Mucosa of rectum (tissue), 2 donors: ENCODE measurements at regions not wholly inside any gene's neighbourhood (a gene's known extent, or its start where the extent isn't known, plus 50 kb on each side); places are given as distances from the start of the nearest gene placed in this dataset.

Experiments used
- H3K27ac ChIP-seq, 2 donors: one replicate each; pipeline ENCODE4 v1.7.0; 2013; ENCODE audit warnings: inconsistent platforms in 2 of 2, low read depth in 2 of 2, low read length in 2 of 2
- H3K27me3 ChIP-seq, 2 donors: one replicate each; pipeline ENCODE4 v1.7.0; 2013; ENCODE audit warnings: low read length in 2 of 2; ENCODE audit not compliant: control insufficient read depth in 2 of 2, insufficient read depth in 2 of 2
- H3K36me3 ChIP-seq, 2 donors: one replicate each; pipeline ENCODE4 v1.7.0; 2013; ENCODE audit warnings: low read length in 2 of 2; ENCODE audit not compliant: control insufficient read depth in 2 of 2, insufficient read depth in 2 of 2
- H3K4me1 ChIP-seq, 2 donors: one replicate each; pipeline ENCODE4 v1.7.0; 2013; ENCODE audit warnings: low read length in 2 of 2, mild to moderate bottlenecking in 1 of 2; ENCODE audit not compliant: control insufficient read depth in 2 of 2, insufficient read depth in 2 of 2
- H3K4me3 ChIP-seq, 2 donors: one replicate each; pipeline ENCODE4 v1.7.0; 2013; ENCODE audit warnings: low read length in 2 of 2
- H3K9ac ChIP-seq, 2 donors: one replicate each; pipeline ENCODE4 v1.7.0; 2013; ENCODE audit warnings: low read length in 2 of 2, low read depth in 1 of 2, mild to moderate bottlenecking in 1 of 2
- H3K9me3 ChIP-seq, 2 donors: one replicate each; pipeline ENCODE4 v1.7.0; 2013; ENCODE audit warnings: low read length in 2 of 2; ENCODE audit not compliant: control insufficient read depth in 2 of 2
- donor health status: healthy.
- donor health status: Normal muscosa, but diverticular disease.

GRCh38 chr14:28493516-28493915, 273.1 kb upstream of the FOXG1 start:
- Histone ChIP-seq H3K9me3 (no peaks in the 10 kb centered on the region), H3K4me1 (no peaks in the 10 kb centered on the region), H3K4me3 (no peak overlapping the region), H3K27me3 (no peaks in the 10 kb centered on the region), H3K9ac (no peak overlapping the region), H3K36me3 (no peaks in the 10 kb centered on the region), H3K27ac (no peak overlapping the region)

GRCh38 chr14:28494196-28494595, 272.4 kb upstream of the FOXG1 start:
- Histone ChIP-seq H3K27ac (no peak overlapping the region), H3K4me1 (no peaks in the 10 kb centered on the region), H3K9ac (no peak overlapping the region), H3K9me3 (no peaks in the 10 kb centered on the region), H3K27me3 (no peaks in the 10 kb centered on the region), H3K36me3 (no peaks in the 10 kb centered on the region), H3K4me3 (no peak overlapping the region)

GRCh38 chr14:28496364-28496763, 270.2 kb upstream of the FOXG1 start:
- no peaks in the 10 kb centered on the region for H3K4me1 ChIP-seq
- H3K36me3 ChIP-seq: no peaks in the 10 kb centered on the region
- H3K9ac ChIP-seq: no peak overlapping the region
- H3K9me3 ChIP-seq: no peaks in the 10 kb centered on the region
- no peaks in the 10 kb centered on the region for H3K27me3 ChIP-seq
- no peak overlapping the region for H3K27ac ChIP-seq
- no peak overlapping the region for H3K4me3 ChIP-seq

GRCh38 chr14:28502517-28502916, 264.1 kb upstream of the FOXG1 start:
- no peaks in the 10 kb centered on the region for H3K4me1 ChIP-seq
- no peaks in the 10 kb centered on the region for H3K9me3 ChIP-seq
- H3K27ac ChIP-seq: no peak overlapping the region
- H3K27me3 ChIP-seq: no peaks in the 10 kb centered on the region
- H3K4me3 ChIP-seq: no peak overlapping the region
- H3K36me3 ChIP-seq: no peaks in the 10 kb centered on the region
- no peak overlapping the region for H3K9ac ChIP-seq

- Histone ChIP-seq H3K27ac (no peak overlapping the region), H3K36me3 (no peaks in the 10 kb centered on the region), H3K4me3 (no peak overlapping the region), H3K4me1 (no peaks in the 10 kb centered on the region), H3K27me3 (no peaks in the 10 kb centered on the region), H3K9me3 (no peaks in the 10 kb centered on the region), H3K9ac (no peak overlapping the region)
Observed at GRCh38 chr14:28515571-28515970, 251.0 kb upstream of the FOXG1 start.

- H3K27ac ChIP-seq: no peak overlapping the region
- peaks cover 2 to 8% of the 10 kb centered on the region in 2 donors for H3K9me3 ChIP-seq
- H3K27me3 ChIP-seq: no peaks in the 10 kb centered on the region
- H3K9ac ChIP-seq: no peak overlapping the region
- no peaks in the 10 kb centered on the region for H3K4me1 ChIP-seq
- no peak overlapping the region for H3K4me3 ChIP-seq
- H3K36me3 ChIP-seq: no peaks in the 10 kb centered on the region
Observed at GRCh38 chr14:28536889-28537288, 229.7 kb upstream of the FOXG1 start.

GRCh38 chr14:28542040-28542439, 224.5 kb upstream of the FOXG1 start:
- H3K27me3 ChIP-seq: no peaks in the 10 kb centered on the region
- peaks cover 0 to 3% of the 10 kb centered on the region in 2 donors for H3K9me3 ChIP-seq
- no peak overlapping the region for H3K27ac ChIP-seq
- no peak overlapping the region for H3K9ac ChIP-seq
- H3K4me1 ChIP-seq: no peaks in the 10 kb centered on the region
- no peaks in the 10 kb centered on the region for H3K36me3 ChIP-seq
- H3K4me3 ChIP-seq: no peak overlapping the region

- no peaks in the 10 kb centered on the region for H3K36me3 ChIP-seq
- no peaks in the 10 kb centered on the region for H3K4me1 ChIP-seq
- no peak overlapping the region for H3K27ac ChIP-seq
- no peak overlapping the region for H3K4me3 ChIP-seq
- no peaks in the 10 kb centered on the region for H3K9me3 ChIP-seq
- H3K9ac ChIP-seq: no peak overlapping the region
- no peaks in the 10 kb centered on the region for H3K27me3 ChIP-seq
Observed at GRCh38 chr14:28565345-28565744, 201.2 kb upstream of the FOXG1 start.

GRCh38 chr14:28570391-28570790, 196.2 kb upstream of the FOXG1 start:
- Histone ChIP-seq H3K36me3 (no peaks in the 10 kb centered on the region), H3K4me1 (no peaks in the 10 kb centered on the region), H3K4me3 (no peak overlapping the region), H3K27me3 (no peaks in the 10 kb centered on the region), H3K27ac (no peak overlapping the region), H3K9ac (no peak overlapping the region), H3K9me3 (no peaks in the 10 kb centered on the region)

GRCh38 chr14:28571636-28572035, 195.0 kb upstream of the FOXG1 start:
- Histone ChIP-seq H3K27me3 (no peaks in the 10 kb centered on the region), H3K27ac (no peak overlapping the region), H3K36me3 (no peaks in the 10 kb centered on the region)

GRCh38 chr14:28576523-28576922, 190.1 kb upstream of the FOXG1 start:
- H3K9me3 ChIP-seq: peaks cover 0 to 3% of the 10 kb centered on the region in 2 donors
- H3K36me3 ChIP-seq: no peaks in the 10 kb centered on the region
- H3K4me3 ChIP-seq: no peak overlapping the region
- H3K9ac ChIP-seq: no peak overlapping the region
- no peaks in the 10 kb centered on the region for H3K27me3 ChIP-seq
- H3K27ac ChIP-seq: no peak overlapping the region
- no peaks in the 10 kb centered on the region for H3K4me1 ChIP-seq

More at GRCh38 chr14:28571636-28572035, 195.0 kb upstream of the FOXG1 start:
- Histone ChIP-seq H3K9ac (no peak overlapping the region), H3K9me3 (peaks cover 0 to 2% of the 10 kb centered on the region in 2 donors), H3K4me1 (no peaks in the 10 kb centered on the region), H3K4me3 (no peak overlapping the region)
